Spinal cord (tissue), 9 donors: ENCODE measurements at regions not wholly inside any gene's neighbourhood (a gene's known extent, or its start where the extent isn't known, plus 50 kb on each side); places are given as distances from the start of the nearest gene placed in this dataset.
A peak's percentile ranks its signal among the peaks of the same experiment; 100 is the strongest.

ENCODE experiments used
- DNase-seq, 6 donors: peaks; one replicate each; pipeline versions ENCODE4 v3.0.0 to v3.0.0-alpha.2; 2013 to 2015; ENCODE audit warnings: low spot score in 6 of 6, low read depth in 4 of 6
- H3K27ac ChIP-seq: one replicate; pipeline ENCODE4 v1.5.1; 2013; ENCODE audit warnings: low read depth, low read length, control low read depth
- H3K27me3 ChIP-seq: one replicate; pipeline ENCODE4 v1.6.1; 2013; ENCODE audit warnings: low read length; ENCODE audit not compliant: control insufficient read depth, insufficient read depth
- H3K36me3 ChIP-seq: one replicate; pipeline ENCODE4 v1.6.1; 2013; ENCODE audit warnings: low read length; ENCODE audit not compliant: control insufficient read depth, insufficient read depth
- H3K4me1 ChIP-seq: one replicate; pipeline ENCODE4 v1.6.1; 2013; ENCODE audit warnings: low read length; ENCODE audit not compliant: control insufficient read depth, insufficient read depth
- H3K4me3 ChIP-seq: one replicate; pipeline ENCODE4 v1.5.1; 2013; ENCODE audit warnings: low read depth, low read length, control low read depth
- H3K9me3 ChIP-seq: one replicate; pipeline ENCODE4 v1.6.1; 2013; ENCODE audit warnings: low read length; ENCODE audit not compliant: control insufficient read depth, insufficient read depth
- WGBS: methylation state at CpG from one replicate; pipeline ENCODE4 v1.1.5; 2013; ENCODE audit warnings: missing lambda C conversion rate; ENCODE audit not compliant: insufficient coverage; 5-methylcytosine and 5-hydroxymethylcytosine counted together
- donor health status: healthy.

GRCh38 chr16:73191660-73192046 lies 143.7 kb upstream of the ZFHX3 start:
- Histone ChIP-seq H3K27ac (no peak overlapping the region), H3K27me3 (peaks cover 21% of the 10 kb centered on the region), H3K4me3 (no peak overlapping the region), H3K9me3 (no peaks in the 10 kb centered on the region), H3K36me3 (no peaks in the 10 kb centered on the region), H3K4me1 (peaks cover 17% of the 10 kb centered on the region)
- DNase-seq: no peak
- WGBS: no CpG with 5 or more reads among the region's 8 CpGs

DNA sequence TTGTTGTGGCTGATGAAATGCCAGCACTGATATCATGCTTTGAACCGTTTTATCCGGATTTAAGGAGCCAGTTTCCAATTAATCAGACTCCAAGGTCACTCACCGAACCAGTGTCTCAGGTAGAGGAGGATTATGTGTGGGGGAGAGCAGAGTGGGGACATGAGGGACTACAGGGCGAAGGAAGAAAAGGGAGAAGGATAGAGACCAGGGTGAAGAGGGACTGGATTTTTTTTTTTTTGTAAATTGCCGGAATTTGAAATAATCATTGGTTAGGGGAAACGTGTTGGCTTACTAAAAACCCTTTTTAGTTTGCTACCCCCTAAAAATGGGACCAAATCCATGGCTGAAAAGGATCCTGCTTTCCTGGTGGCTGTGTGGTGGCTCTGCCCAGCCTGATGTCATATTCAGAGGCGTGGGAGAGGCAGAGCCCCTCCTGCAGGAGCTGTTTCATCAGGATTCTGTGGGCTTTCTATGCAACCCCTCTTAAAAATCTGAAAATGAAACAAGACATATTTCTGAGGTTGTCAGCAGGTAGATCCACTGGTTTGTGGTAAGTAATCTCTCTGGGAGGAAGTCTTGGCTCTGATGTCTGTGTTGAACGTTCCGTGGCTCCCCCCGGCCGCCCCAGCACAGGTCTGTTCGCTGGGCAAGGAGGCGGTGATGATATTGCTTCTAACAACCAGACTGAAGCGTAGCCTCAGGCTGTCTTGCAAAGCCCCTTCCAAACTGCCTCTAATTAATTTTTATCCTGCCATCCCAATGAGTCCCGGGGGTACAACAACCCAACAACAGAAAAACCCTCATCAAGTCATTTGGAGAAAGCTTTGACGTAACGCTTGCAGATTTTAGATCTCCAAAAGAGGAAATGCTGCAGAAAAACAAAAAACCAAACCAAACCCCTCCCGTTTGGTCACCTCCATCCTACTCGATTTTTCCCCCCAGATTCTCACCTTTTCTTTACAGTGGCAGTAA lies 143.0 kb upstream of the ZFHX3 start:
- H3K4me3 ChIP-seq: no peak overlapping the region
- DNase-seq: peak in 1 of 6 donors; percentile 89
- no peaks in the 10 kb centered on the region for H3K9me3 ChIP-seq
- H3K4me1 ChIP-seq: peaks cover 17% of the 10 kb centered on the region
- 69% methylated on average over 16 of the region's 19 CpGs for WGBS
- no peak overlapping the region for H3K27ac ChIP-seq
- peaks cover 25% of the 10 kb centered on the region for H3K27me3 ChIP-seq
- no peaks in the 10 kb centered on the region for H3K36me3 ChIP-seq

- Histone ChIP-seq H3K27ac (no peak overlapping the region), H3K27me3 (peaks cover 31% of the 10 kb centered on the region)
Observed at GRCh38 chr16:73190256-73190655, 142.3 kb upstream of the ZFHX3 start.

GRCh38 chr16:73189136-73189535 lies 141.2 kb upstream of the ZFHX3 start:
- peak in 1 of 6 donors; percentile 70 for DNase-seq
- Histone ChIP-seq H3K27me3 (peaks cover 31% of the 10 kb centered on the region), H3K36me3 (no peaks in the 10 kb centered on the region), H3K9me3 (no peaks in the 10 kb centered on the region), H3K4me1 (peaks cover 17% of the 10 kb centered on the region), H3K27ac (no peak overlapping the region), H3K4me3 (no peak overlapping the region)
- WGBS: 50% methylated on average over 10 of the region's 13 CpGs

More at GRCh38 chr16:73190256-73190655, 142.3 kb upstream of the ZFHX3 start:
- Histone ChIP-seq H3K9me3 (no peaks in the 10 kb centered on the region), H3K36me3 (no peaks in the 10 kb centered on the region), H3K4me3 (no peak overlapping the region), H3K4me1 (peaks cover 17% of the 10 kb centered on the region)
- no peak for DNase-seq
- WGBS: no CpG with 5 or more reads among the region's 2 CpGs

DNA sequence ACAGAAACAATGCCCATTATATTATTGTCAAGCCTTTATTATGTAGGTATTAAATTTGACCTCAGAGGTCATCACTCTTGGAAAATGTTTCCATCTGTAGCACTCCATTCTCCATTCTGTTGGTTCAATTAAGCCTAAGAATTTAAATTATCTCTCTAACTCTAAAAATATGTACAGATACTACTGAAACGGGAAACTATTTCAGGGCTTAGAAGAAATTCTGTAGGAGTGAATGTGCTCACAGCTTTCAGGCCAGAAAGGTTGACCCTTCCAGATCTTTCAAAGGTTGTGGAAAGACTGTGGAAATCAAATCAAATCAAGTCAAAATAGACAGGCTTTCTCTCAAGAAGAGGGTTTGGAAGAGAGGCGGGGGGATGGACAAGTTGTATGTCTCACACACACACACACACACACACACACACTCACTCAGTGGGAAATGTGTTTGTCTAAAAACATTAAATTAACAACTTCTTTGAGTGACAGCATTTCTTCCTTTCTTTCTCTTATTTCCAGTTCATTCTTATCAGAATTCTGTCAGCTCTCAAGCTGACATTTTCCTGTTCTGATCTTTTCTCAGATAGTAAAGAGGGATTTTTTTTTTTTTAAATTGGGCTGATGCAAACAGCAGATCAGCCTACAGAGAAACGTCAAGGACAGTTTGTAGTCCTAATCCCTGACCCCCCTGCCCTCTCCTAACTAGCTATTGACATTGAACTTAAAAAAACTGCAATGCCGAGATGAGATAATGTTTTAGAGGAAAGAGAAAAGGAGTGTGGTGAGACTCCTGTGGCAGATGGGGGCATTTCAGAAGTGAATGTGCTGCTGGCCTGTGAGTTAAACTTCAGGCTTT lies 139.0 kb upstream of the ZFHX3 start:
- Histone ChIP-seq H3K27ac (no peak overlapping the region), H3K4me3 (no peak overlapping the region), H3K27me3 (peaks cover 26% of the 10 kb centered on the region), H3K9me3 (no peaks in the 10 kb centered on the region), H3K4me1 (peaks cover 12% of the 10 kb centered on the region), H3K36me3 (no peaks in the 10 kb centered on the region)
- WGBS: 100% methylated on average over 1 of the region's 4 CpGs
- DNase-seq: no peak

DNA sequence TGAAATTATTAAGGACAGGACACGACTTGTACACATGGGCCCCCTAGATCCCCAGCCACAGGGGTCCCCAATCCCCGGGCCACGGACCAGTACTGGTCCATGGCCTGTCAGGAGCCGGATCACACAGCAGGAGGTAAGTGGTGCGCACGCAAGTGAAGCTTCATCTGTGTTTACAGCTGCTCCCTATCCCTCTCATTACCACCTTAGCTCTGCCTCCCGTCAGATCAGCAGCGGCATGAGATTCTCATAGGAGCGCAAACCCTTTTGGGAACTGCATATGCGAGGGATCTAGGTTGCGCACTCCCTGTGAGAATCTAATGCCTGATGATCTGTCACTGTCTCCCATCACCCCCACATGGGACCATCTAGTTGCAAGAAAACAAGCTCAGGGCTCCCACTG lies 137.8 kb upstream of the ZFHX3 start:
- no peak overlapping the region for H3K27ac ChIP-seq
- H3K4me3 ChIP-seq: no peak overlapping the region
- no peaks in the 10 kb centered on the region for H3K36me3 ChIP-seq
- 93% methylated on average over 8 of the region's 11 CpGs for WGBS
- no peaks in the 10 kb centered on the region for H3K9me3 ChIP-seq
- peaks cover 3% of the 10 kb centered on the region for H3K4me1 ChIP-seq
- DNase-seq: no peak
- peaks cover 21% of the 10 kb centered on the region for H3K27me3 ChIP-seq

- Histone ChIP-seq H3K4me3 (no peak overlapping the region), H3K4me1 (peaks cover 13% of the 10 kb centered on the region), H3K36me3 (no peaks in the 10 kb centered on the region), H3K9me3 (no peaks in the 10 kb centered on the region), H3K27ac (peak overlapping the region; percentile 30), H3K27me3 (peaks cover 32% of the 10 kb centered on the region)
- peak in 1 of 6 donors; percentile 34 for DNase-seq
- WGBS: 62% methylated on average over 16 of the region's 17 CpGs
Observed at GRCh38 chr16:73183611-73184092, 135.7 kb upstream of the ZFHX3 start.

- Histone ChIP-seq H3K36me3 (no peaks in the 10 kb centered on the region), H3K4me3 (no peak overlapping the region), H3K4me1 (peaks cover 13% of the 10 kb centered on the region), H3K27ac (no peak overlapping the region), H3K27me3 (peaks cover 54% of the 10 kb centered on the region), H3K9me3 (no peaks in the 10 kb centered on the region)
- WGBS: 43% methylated on average over 8 of the region's 12 CpGs
- DNase-seq: no peak
Observed at GRCh38 chr16:73179705-73180331, 131.9 kb upstream of the ZFHX3 start.

DNA sequence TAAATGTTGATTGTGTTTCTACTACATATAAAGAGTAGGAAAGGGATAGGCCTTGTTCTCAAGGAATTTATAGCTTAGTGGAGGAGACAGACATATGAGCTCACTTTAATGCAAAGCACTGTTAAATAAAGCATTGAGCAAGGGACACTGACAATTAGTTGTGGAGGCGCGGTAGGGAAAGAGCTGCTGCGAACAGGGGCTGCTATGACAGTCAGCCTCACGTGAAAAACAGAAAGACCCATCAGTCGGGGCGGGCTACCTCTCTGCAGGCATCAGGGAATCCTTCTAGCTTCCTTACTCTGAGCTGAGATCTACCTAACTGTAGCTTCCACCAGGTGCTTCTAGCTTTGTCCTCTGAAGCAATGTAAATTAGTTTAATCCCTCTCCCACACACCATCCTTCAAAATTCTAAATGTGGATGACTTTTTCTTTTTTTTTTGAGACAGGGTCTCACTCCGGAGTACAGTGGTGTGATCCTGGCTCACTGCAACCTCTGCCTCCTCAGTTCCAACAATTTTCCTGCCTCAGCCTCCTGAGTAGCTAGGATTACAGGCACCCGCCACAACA lies 129.9 kb upstream of the ZFHX3 start:
- DNase-seq: no peak
- Histone ChIP-seq H3K9me3 (no peaks in the 10 kb centered on the region), H3K4me1 (peaks cover 16% of the 10 kb centered on the region), H3K4me3 (no peak overlapping the region), H3K27me3 (peaks cover 68% of the 10 kb centered on the region), H3K36me3 (no peaks in the 10 kb centered on the region), H3K27ac (no peak overlapping the region)
- 49% methylated on average over 6 of the region's 8 CpGs for WGBS
